Endothelial cell (in vitro differentiated cells): ENCODE measurements at regions not wholly inside any gene's neighbourhood (a gene's known extent, or its start where the extent isn't known, plus 50 kb on each side); places are given as distances from the start of the nearest gene placed in this dataset.

ENCODE experiments used
- DNase-seq: peaks from one replicate; pipeline ENCODE4 v3.0.0; 2021; ENCODE audit warnings: low spot score
- H3K27ac Mint-ChIP-seq: one replicate; pipeline ENCODE4 v1.8.0; 2021; ENCODE audit warnings: mixed read lengths, inconsistent platforms; ENCODE audit not compliant: unreplicated experiment
- H3K27me3 Mint-ChIP-seq: one replicate; pipeline ENCODE4 v1.8.0; 2021; ENCODE audit warnings: mild to moderate bottlenecking, moderate library complexity, mixed read lengths, inconsistent platforms; ENCODE audit not compliant: unreplicated experiment
- H3K36me3 Mint-ChIP-seq: one replicate; pipeline ENCODE4 v1.8.0; 2021; ENCODE audit warnings: mild to moderate bottlenecking, low read depth, mixed read lengths, inconsistent platforms; ENCODE audit not compliant: unreplicated experiment
- H3K4me1 Mint-ChIP-seq: one replicate; pipeline ENCODE4 v1.8.0; 2021; ENCODE audit warnings: mild to moderate bottlenecking, mixed read lengths, inconsistent platforms; ENCODE audit not compliant: unreplicated experiment
- H3K4me3 Mint-ChIP-seq: one replicate; pipeline ENCODE4 v1.8.0; 2021; ENCODE audit warnings: mild to moderate bottlenecking, mixed read lengths, inconsistent platforms; ENCODE audit not compliant: unreplicated experiment
- H3K9me3 Mint-ChIP-seq: one replicate; pipeline ENCODE4 v1.8.0; 2021; ENCODE audit warnings: mixed read lengths, inconsistent platforms; ENCODE audit not compliant: unreplicated experiment
- CTCF ChIP-seq: fragments of 200-600 bp; sonication (generic); IDR thresholded peaks from one replicate; pipeline ENCODE4 v1.5.0; 2021; ENCODE audit warnings: antibody characterized with exemption; ENCODE audit not compliant: unreplicated experiment

- no peak for TF ChIP-seq CTCF
- DNase-seq = no peak
- no peaks in the 10 kb centered on the region for H3K27me3 Mint-ChIP-seq
- no peaks in the 10 kb centered on the region for H3K36me3 Mint-ChIP-seq
- H3K27ac Mint-ChIP-seq = no peak overlapping the region
- no peaks in the 10 kb centered on the region for H3K9me3 Mint-ChIP-seq
- H3K4me1 Mint-ChIP-seq = no peaks in the 10 kb centered on the region
- no peak overlapping the region for H3K4me3 Mint-ChIP-seq
Measured at GRCh38 chr17:71423871-71424546, 696.8 kb upstream of the SOX9 start.

GRCh38 chr17:71427801-71428200 is 693.0 kb upstream of the SOX9 start:
- DNase-seq = no peak
- no peak overlapping the region for H3K27ac Mint-ChIP-seq
- TF ChIP-seq CTCF = no peak
- H3K36me3 Mint-ChIP-seq = no peaks in the 10 kb centered on the region
- H3K27me3 Mint-ChIP-seq = no peaks in the 10 kb centered on the region
- H3K4me3 Mint-ChIP-seq = no peak overlapping the region
- H3K4me1 Mint-ChIP-seq = no peaks in the 10 kb centered on the region
- no peaks in the 10 kb centered on the region for H3K9me3 Mint-ChIP-seq

- no peaks in the 10 kb centered on the region for H3K4me1 Mint-ChIP-seq
- H3K27ac Mint-ChIP-seq = no peak overlapping the region
- TF ChIP-seq CTCF = no peak
- no peak overlapping the region for H3K4me3 Mint-ChIP-seq
- H3K9me3 Mint-ChIP-seq = no peaks in the 10 kb centered on the region
- H3K36me3 Mint-ChIP-seq = no peaks in the 10 kb centered on the region
- no peak for DNase-seq
- H3K27me3 Mint-ChIP-seq = no peaks in the 10 kb centered on the region
Measured at GRCh38 chr17:71428897-71429296, 691.9 kb upstream of the SOX9 start.

- no peak for TF ChIP-seq CTCF
- no peak for DNase-seq
- no peaks in the 10 kb centered on the region for H3K27me3 Mint-ChIP-seq
- no peaks in the 10 kb centered on the region for H3K4me1 Mint-ChIP-seq
- H3K9me3 Mint-ChIP-seq = no peaks in the 10 kb centered on the region
- H3K4me3 Mint-ChIP-seq = no peak overlapping the region
- no peaks in the 10 kb centered on the region for H3K36me3 Mint-ChIP-seq
- H3K27ac Mint-ChIP-seq = no peak overlapping the region
Measured at GRCh38 chr17:71430281-71430680, 690.5 kb upstream of the SOX9 start.

- Mint-ChIP-seq H3K9me3 (no peaks in the 10 kb centered on the region), H3K4me1 (no peaks in the 10 kb centered on the region), H3K27me3 (peaks cover 1% of the 10 kb centered on the region), H3K36me3 (no peaks in the 10 kb centered on the region), H3K27ac (no peak overlapping the region), H3K4me3 (no peak overlapping the region)
- TF ChIP-seq CTCF = no peak
- DNase-seq = no peak
Measured at GRCh38 chr17:71431146-71431545, 689.7 kb upstream of the SOX9 start.
